HEK293 (cell line): ENCODE measurements at regions not wholly inside any gene's neighbourhood (a gene's known extent, or its start where the extent isn't known, plus 50 kb on each side); places are given as distances from the start of the nearest gene placed in this dataset.

ENCODE experiments used
- CTCF ChIA-PET: fragments of 350-600 bp; formaldehyde crosslinking; extraction: SDS; loops from one replicate; lab custom pipeline; 2021; ENCODE audit warnings: antibody characterized with exemption; lab: Yijun Ruan, JAX
- POLR2A ChIA-PET: fragments of 300-600 bp; formaldehyde crosslinking; extraction: SDS; loops from one replicate; lab custom pipeline; 2020; ENCODE audit warnings: antibody characterized with exemption, inconsistent platforms; lab: Yijun Ruan, JAX
- H3K27ac ChIP-seq: fragments of 200-500 bp; sonication (Bioruptor generic); 2 replicates; pipeline ENCODE4 v1.5.1; 2014; ENCODE audit warnings: low read depth, low read length, control low read depth, inconsistent platforms; ENCODE audit errors: extremely low read depth
- H3K36me3 ChIP-seq, 2 experiments: fragments of 200-500 bp in 1 of 2; sonication (Bioruptor generic) in 1 of 2; 1 replicate in 1 of 2; 2 replicates in 1 of 2; pipeline ENCODE4 v1.5.1; 2014 to 2017; ENCODE audit warnings: inconsistent platforms in 2 of 2, low read length in 2 of 2; ENCODE audit not compliant: control insufficient read depth in 2 of 2, insufficient read depth in 1 of 2
- H3K4me1 ChIP-seq: fragments of 200-500 bp; sonication (Bioruptor generic); 2 replicates; pipeline ENCODE4 v1.5.1; 2014; ENCODE audit warnings: mild to moderate bottlenecking, low read length, inconsistent platforms; ENCODE audit not compliant: control insufficient read depth, insufficient read depth
- H3K4me3 ChIP-seq: 2 replicates; pipeline ENCODE4 v1.5.1; 2011; ENCODE audit warnings: low read depth, mild to moderate bottlenecking, control low read depth, low read length, moderate library complexity
- H3K9me3 ChIP-seq: fragments of 200-500 bp; sonication (Bioruptor generic); 2 replicates; pipeline ENCODE4 v1.5.1; 2014; ENCODE audit warnings: low read depth, low read length, inconsistent platforms; ENCODE audit not compliant: control insufficient read depth, insufficient read depth
- HOXD13 ChIP-seq: sonication (generic); formaldehyde crosslinking; IDR thresholded peaks from 2 replicates; pipeline ENCODE4 v1.8.0; 2022; ENCODE audit warnings: missing genetic modification reagents, borderline replicate concordance
- SP3 ChIP-seq: fragments of 450-650 bp; formaldehyde crosslinking; IDR thresholded peaks from 2 replicates; pipeline ENCODE4 v1.5.1; 2016; ENCODE audit warnings: missing biosample characterization, missing genetic modification characterization
- ZFP3 ChIP-seq: fragments of 450-650 bp; formaldehyde crosslinking; IDR thresholded peaks from 2 replicates; pipeline ENCODE4 v1.5.1; 2016; ENCODE audit warnings: low read depth, missing biosample characterization, missing genetic modification characterization
- ZNF24 ChIP-seq: fragments of 450-650 bp; formaldehyde crosslinking; IDR thresholded peaks from 2 replicates; pipeline ENCODE4 v1.5.1; 2016; ENCODE audit warnings: missing biosample characterization, missing genetic modification characterization
- ZNF302 ChIP-seq: fragments of 450-650 bp; formaldehyde crosslinking; IDR thresholded peaks from 2 replicates; pipeline ENCODE4 v1.5.1; 2016; ENCODE audit warnings: missing biosample characterization, missing genetic modification characterization, low read depth
- ZNF544 ChIP-seq: fragments of 450-650 bp; formaldehyde crosslinking; IDR thresholded peaks from 2 replicates; pipeline ENCODE4 v1.5.0; 2017; ENCODE audit warnings: missing biosample characterization, missing genetic modification characterization
- ZNF560 ChIP-seq: fragments of 450-650 bp; formaldehyde crosslinking; IDR thresholded peaks from 2 replicates; pipeline ENCODE4 v1.5.1; 2017; ENCODE audit warnings: missing biosample characterization, missing genetic modification characterization, borderline replicate concordance
- ZNF837 ChIP-seq: fragments of 450-650 bp; formaldehyde crosslinking; IDR thresholded peaks from 2 replicates; pipeline ENCODE4 v1.5.1; 2016; ENCODE audit warnings: missing biosample characterization, missing genetic modification characterization
- TF ChIP-seq, protein P1 (sequence below): fragments of 450-650 bp; formaldehyde crosslinking; IDR thresholded peaks from 2 replicates; pipeline ENCODE4 v1.5.1; 2016; ENCODE audit warnings: missing biosample characterization, missing genetic modification characterization, borderline replicate concordance
- TF ChIP-seq, protein P2 (sequence below): fragments of 450-650 bp; formaldehyde crosslinking; conservative IDR thresholded peaks from 2 replicates; pipeline ENCODE4 v1.5.1; 2016; ENCODE audit warnings: low read depth, missing biosample characterization, missing genetic modification characterization
- TF ChIP-seq, protein P3 (sequence below): fragments of 450-650 bp; formaldehyde crosslinking; IDR thresholded peaks from 2 replicates; pipeline ENCODE4 v1.5.0; 2017; ENCODE audit warnings: missing biosample characterization, missing genetic modification characterization, borderline replicate concordance
- TF ChIP-seq, protein P4 (sequence below): sonication (generic); formaldehyde crosslinking; IDR thresholded peaks from 2 replicates; pipeline ENCODE4 v1.8.1; 2022; ENCODE audit warnings: mild to moderate bottlenecking, moderate library complexity, missing genetic modification reagents
- TF ChIP-seq, protein P5 (sequence below): fragments of 450-650 bp; formaldehyde crosslinking; IDR thresholded peaks from 2 replicates; pipeline ENCODE4 v1.5.1; 2016; ENCODE audit warnings: missing biosample characterization, missing genetic modification characterization
- TF ChIP-seq, protein P6 (sequence below): fragments of 450-650 bp; formaldehyde crosslinking; IDR thresholded peaks from 2 replicates; pipeline ENCODE4 v1.5.1; 2017; ENCODE audit warnings: missing biosample characterization, missing genetic modification characterization

DNA sequence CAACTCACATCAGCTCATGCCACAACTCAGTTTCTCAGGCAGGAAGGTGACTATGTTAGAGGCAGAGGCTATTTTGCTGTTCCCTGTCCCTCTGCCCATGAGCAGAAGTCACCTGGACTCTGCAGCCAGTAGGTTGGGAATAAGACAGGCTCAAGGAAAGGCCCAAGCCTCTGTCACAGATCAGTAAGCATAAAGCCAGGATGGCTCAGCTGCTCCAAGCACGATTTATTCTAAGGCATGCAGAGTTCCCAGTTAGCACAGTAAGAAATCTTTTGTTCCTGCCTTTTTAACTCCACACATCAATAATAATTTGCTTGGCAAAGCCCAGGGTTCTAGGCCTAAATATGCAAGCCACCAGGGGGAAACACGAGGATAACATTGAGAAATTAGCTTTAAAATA lies 249.0 kb upstream of the ADRA1B start:
- Histone ChIP-seq H3K36me3 (no peaks in the 10 kb centered on the region), H3K27ac (no peak overlapping the region), H3K4me3 (no peak overlapping the region)
- POLR2A ChIA-PET = no interaction called here
- CTCF ChIA-PET = interaction anchor here (0.6 kb wide), 2 partner anchors 58 to 477 kb away, joined by 3 read pairs; no protein-coding TSS in a partner anchor
- TF ChIP-seq, protein P1, sequence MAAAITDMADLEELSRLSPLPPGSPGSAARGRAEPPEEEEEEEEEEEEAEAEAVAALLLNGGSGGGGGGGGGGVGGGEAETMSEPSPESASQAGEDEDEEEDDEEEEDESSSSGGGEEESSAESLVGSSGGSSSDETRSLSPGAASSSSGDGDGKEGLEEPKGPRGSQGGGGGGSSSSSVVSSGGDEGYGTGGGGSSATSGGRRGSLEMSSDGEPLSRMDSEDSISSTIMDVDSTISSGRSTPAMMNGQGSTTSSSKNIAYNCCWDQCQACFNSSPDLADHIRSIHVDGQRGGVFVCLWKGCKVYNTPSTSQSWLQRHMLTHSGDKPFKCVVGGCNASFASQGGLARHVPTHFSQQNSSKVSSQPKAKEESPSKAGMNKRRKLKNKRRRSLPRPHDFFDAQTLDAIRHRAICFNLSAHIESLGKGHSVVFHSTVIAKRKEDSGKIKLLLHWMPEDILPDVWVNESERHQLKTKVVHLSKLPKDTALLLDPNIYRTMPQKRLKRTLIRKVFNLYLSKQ (tag by site-specific recombination) = no peak
- TF ChIP-seq, protein P2, sequence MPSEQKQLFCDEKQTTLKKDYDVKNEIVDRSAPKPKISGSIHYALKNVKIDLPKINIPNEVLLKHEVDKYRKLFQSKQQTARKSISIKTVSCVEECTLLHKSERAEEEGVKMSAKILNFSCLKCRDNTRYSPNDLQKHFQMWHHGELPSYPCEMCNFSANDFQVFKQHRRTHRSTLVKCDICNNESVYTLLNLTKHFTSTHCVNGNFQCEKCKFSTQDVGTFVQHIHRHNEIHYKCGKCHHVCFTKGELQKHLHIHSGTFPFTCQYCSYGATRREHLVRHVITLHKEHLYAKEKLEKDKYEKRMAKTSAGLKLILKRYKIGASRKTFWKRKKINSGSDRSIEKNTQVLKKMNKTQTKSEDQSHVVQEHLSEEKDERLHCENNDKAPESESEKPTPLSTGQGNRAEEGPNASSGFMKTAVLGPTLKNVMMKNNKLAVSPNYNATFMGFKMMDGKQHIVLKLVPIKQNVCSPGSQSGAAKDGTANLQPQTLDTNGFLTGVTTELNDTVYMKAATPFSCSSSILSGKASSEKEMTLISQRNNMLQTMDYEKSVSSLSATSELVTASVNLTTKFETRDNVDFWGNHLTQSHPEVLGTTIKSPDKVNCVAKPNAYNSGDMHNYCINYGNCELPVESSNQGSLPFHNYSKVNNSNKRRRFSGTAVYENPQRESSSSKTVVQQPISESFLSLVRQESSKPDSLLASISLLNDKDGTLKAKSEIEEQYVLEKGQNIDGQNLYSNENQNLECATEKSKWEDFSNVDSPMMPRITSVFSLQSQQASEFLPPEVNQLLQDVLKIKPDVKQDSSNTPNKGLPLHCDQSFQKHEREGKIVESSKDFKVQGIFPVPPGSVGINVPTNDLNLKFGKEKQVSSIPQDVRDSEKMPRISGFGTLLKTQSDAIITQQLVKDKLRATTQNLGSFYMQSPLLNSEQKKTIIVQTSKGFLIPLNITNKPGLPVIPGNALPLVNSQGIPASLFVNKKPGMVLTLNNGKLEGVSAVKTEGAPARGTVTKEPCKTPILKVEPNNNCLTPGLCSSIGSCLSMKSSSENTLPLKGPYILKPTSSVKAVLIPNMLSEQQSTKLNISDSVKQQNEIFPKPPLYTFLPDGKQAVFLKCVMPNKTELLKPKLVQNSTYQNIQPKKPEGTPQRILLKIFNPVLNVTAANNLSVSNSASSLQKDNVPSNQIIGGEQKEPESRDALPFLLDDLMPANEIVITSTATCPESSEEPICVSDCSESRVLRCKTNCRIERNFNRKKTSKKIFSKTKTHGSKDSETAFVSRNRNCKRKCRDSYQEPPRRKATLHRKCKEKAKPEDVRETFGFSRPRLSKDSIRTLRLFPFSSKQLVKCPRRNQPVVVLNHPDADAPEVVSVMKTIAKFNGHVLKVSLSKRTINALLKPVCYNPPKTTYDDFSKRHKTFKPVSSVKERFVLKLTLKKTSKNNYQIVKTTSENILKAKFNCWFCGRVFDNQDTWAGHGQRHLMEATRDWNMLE = no peak
- TF ChIP-seq ZNF837 (no peak), ZNF24 (no peak), ZFP3 (tag by site-specific recombination) (no peak)
- TF ChIP-seq, all 188 proteins: peak for 0
- H3K4me1 ChIP-seq = no peaks in the 10 kb centered on the region
- H3K9me3 ChIP-seq = no peaks in the 10 kb centered on the region

DNA sequence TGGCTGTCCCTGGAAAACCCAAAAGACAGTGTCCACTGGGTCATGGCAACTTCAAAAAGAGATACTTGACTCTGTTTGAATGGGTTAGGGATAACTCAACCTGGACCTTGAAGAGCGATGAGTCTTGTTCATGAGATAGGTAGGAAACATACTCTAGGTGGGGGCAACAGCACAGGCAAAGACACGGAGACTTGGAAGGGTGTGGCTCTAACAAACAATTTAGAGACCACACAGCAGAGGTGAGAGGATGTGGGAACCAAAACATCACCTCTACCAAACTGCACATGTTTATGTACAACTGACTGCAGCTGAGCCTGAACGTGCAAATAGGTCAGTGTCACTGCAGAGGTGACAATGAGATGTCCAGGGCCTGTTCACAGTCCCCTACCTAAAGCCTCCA lies 247.7 kb upstream of the ADRA1B start:
- POLR2A ChIA-PET = no interaction called here

More for the DNA sequence above, 247.7 kb upstream of the ADRA1B start:
- H3K36me3 ChIP-seq = no peaks in the 10 kb centered on the region
- no peaks in the 10 kb centered on the region for H3K9me3 ChIP-seq
- no peak overlapping the region for H3K4me3 ChIP-seq
- TF ChIP-seq HOXD13 (CRISPR knock-in tag) (no peak), ZNF302 (tag by site-specific recombination) (no peak), ZNF544 (tag by site-specific recombination) (no peak), SP3 (tag by site-specific recombination) (no peak), ZNF560 (no peak), ZFP3 (tag by site-specific recombination) (no peak)
- TF ChIP-seq, protein P3, sequence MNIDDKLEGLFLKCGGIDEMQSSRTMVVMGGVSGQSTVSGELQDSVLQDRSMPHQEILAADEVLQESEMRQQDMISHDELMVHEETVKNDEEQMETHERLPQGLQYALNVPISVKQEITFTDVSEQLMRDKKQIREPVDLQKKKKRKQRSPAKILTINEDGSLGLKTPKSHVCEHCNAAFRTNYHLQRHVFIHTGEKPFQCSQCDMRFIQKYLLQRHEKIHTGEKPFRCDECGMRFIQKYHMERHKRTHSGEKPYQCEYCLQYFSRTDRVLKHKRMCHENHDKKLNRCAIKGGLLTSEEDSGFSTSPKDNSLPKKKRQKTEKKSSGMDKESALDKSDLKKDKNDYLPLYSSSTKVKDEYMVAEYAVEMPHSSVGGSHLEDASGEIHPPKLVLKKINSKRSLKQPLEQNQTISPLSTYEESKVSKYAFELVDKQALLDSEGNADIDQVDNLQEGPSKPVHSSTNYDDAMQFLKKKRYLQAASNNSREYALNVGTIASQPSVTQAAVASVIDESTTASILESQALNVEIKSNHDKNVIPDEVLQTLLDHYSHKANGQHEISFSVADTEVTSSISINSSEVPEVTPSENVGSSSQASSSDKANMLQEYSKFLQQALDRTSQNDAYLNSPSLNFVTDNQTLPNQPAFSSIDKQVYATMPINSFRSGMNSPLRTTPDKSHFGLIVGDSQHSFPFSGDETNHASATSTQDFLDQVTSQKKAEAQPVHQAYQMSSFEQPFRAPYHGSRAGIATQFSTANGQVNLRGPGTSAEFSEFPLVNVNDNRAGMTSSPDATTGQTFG (tag by site-specific recombination) = no peak
- TF ChIP-seq, protein P4, sequence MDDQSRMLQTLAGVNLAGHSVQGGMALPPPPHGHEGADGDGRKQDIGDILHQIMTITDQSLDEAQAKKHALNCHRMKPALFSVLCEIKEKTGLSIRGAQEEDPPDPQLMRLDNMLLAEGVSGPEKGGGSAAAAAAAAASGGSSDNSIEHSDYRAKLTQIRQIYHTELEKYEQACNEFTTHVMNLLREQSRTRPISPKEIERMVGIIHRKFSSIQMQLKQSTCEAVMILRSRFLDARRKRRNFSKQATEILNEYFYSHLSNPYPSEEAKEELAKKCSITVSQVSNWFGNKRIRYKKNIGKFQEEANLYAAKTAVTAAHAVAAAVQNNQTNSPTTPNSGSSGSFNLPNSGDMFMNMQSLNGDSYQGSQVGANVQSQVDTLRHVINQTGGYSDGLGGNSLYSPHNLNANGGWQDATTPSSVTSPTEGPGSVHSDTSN = no peak
- TF ChIP-seq, protein P5, sequence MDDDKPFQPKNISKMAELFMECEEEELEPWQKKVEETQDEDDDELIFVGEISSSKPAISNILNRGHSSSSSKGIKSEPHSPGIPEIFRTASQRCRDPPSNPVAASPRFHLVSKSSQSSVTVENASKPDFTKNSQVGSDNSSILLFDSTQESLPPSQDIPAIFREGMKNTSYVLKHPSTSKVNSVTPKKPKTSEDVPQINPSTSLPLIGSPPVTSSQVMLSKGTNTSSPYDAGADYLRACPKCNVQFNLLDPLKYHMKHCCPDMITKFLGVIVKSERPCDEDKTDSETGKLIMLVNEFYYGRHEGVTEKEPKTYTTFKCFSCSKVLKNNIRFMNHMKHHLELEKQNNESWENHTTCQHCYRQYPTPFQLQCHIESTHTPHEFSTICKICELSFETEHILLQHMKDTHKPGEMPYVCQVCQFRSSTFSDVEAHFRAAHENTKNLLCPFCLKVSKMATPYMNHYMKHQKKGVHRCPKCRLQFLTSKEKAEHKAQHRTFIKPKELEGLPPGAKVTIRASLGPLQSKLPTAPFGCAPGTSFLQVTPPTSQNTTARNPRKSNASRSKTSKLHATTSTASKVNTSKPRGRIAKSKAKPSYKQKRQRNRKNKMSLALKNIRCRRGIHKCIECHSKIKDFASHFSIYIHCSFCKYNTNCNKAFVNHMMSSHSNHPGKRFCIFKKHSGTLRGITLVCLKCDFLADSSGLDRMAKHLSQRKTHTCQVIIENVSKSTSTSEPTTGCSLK = no peak
- TF ChIP-seq, protein P6, sequence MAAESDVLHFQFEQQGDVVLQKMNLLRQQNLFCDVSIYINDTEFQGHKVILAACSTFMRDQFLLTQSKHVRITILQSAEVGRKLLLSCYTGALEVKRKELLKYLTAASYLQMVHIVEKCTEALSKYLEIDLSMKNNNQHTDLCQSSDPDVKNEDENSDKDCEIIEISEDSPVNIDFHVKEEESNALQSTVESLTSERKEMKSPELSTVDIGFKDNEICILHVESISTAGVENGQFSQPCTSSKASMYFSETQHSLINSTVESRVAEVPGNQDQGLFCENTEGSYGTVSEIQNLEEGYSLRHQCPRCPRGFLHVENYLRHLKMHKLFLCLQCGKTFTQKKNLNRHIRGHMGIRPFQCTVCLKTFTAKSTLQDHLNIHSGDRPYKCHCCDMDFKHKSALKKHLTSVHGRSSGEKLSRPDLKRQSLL = no peak
- CTCF ChIA-PET = no interaction called here
- no peaks in the 10 kb centered on the region for H3K4me1 ChIP-seq
- H3K27ac ChIP-seq = no peak overlapping the region
